ENCODE measurements at regions not wholly inside any gene's neighbourhood (a gene's known extent, or its start where the extent isn't known, plus 50 kb on each side); places are given as distances from the start of the nearest gene placed in this dataset.

DNA sequence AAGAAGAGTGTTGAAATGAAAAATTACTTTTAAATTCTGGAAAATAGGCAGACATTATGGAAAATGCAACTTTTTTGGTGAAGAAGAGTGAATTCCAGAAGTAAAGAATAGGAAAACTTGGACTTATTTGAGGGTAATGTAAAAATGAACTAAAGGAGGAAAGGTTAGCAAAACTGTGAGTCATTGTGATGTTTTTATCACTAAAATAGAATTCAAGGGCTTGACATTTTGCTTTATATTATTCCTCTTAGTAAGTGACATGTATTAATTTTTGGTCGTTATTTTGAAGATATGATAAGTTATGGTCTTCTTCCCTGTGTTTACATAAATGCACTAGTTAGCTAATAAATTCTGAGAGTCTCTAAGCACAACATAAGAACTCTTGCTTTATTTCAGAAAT is 390.9 kb downstream of the FAT4 start:
- no peaks in the 10 kb centered on the region for H3K27me3 ChIP-seq (ENCODE audit: insufficient read depth in 3 of 3, low read length in 2 of 3)
- ATAC-seq (no peak), DNase-seq (no peak)
- H3K4me3 ChIP-seq: no peak overlapping the region
- 79 to 86% (median 85%) methylated on average over 1 of the region's 1 CpG for WGBS, 3 donors
- H3K4me1 ChIP-seq: no peaks in the 10 kb centered on the region
- no peaks in the 10 kb centered on the region for H3K9me3 ChIP-seq
- no peaks in the 10 kb centered on the region for H3K36me3 ChIP-seq (ENCODE audit: insufficient read depth in 1 of 2, low read depth in 1 of 2)
- TF ChIP-seq, protein P1, sequence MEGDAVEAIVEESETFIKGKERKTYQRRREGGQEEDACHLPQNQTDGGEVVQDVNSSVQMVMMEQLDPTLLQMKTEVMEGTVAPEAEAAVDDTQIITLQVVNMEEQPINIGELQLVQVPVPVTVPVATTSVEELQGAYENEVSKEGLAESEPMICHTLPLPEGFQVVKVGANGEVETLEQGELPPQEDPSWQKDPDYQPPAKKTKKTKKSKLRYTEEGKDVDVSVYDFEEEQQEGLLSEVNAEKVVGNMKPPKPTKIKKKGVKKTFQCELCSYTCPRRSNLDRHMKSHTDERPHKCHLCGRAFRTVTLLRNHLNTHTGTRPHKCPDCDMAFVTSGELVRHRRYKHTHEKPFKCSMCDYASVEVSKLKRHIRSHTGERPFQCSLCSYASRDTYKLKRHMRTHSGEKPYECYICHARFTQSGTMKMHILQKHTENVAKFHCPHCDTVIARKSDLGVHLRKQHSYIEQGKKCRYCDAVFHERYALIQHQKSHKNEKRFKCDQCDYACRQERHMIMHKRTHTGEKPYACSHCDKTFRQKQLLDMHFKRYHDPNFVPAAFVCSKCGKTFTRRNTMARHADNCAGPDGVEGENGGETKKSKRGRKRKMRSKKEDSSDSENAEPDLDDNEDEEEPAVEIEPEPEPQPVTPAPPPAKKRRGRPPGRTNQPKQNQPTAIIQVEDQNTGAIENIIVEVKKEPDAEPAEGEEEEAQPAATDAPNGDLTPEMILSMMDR (IDR thresholded peaks at IDR 0.05): no peak
- intact Hi-C loops (cut with DNase I): no loop called here
- H3K27ac ChIP-seq: no peak overlapping the region

GRCh38 chr4:125707397-125707796 is 392.6 kb downstream of the FAT4 start:
- TF ChIP-seq, protein P1 (IDR thresholded peaks at IDR 0.05): no peak
- Histone ChIP-seq H3K27ac (no peak overlapping the region), H3K27me3 (ENCODE audit: insufficient read depth in 3 of 3, low read length in 2 of 3) (no peaks in the 10 kb centered on the region), H3K4me1 (no peaks in the 10 kb centered on the region), H3K36me3 (ENCODE audit: insufficient read depth in 1 of 2, low read depth in 1 of 2) (no peaks in the 10 kb centered on the region), H3K9me3 (no peaks in the 10 kb centered on the region), H3K4me3 (no peak overlapping the region)
- intact Hi-C loops (cut with DNase I): no loop called here
- 94 to 98% (median 95%) methylated on average over 17 of the region's 17 CpGs for WGBS, 3 donors
- ATAC-seq (no peak), DNase-seq (no peak)

GRCh38 chr4:125710766-125711165 is 396.0 kb downstream of the FAT4 start:
- TF ChIP-seq, protein P1 (IDR thresholded peaks at IDR 0.05): no peak
- Histone ChIP-seq H3K4me3 (no peak overlapping the region), H3K36me3 (ENCODE audit: insufficient read depth in 1 of 2, low read depth in 1 of 2) (no peaks in the 10 kb centered on the region), H3K4me1 (no peaks in the 10 kb centered on the region), H3K9me3 (no peaks in the 10 kb centered on the region), H3K27me3 (ENCODE audit: insufficient read depth in 3 of 3, low read length in 2 of 3) (no peaks in the 10 kb centered on the region), H3K27ac (no peak overlapping the region)
- intact Hi-C loops (cut with DNase I): no loop called here
- DNase-seq: no peak
- no peak for ATAC-seq

DNA sequence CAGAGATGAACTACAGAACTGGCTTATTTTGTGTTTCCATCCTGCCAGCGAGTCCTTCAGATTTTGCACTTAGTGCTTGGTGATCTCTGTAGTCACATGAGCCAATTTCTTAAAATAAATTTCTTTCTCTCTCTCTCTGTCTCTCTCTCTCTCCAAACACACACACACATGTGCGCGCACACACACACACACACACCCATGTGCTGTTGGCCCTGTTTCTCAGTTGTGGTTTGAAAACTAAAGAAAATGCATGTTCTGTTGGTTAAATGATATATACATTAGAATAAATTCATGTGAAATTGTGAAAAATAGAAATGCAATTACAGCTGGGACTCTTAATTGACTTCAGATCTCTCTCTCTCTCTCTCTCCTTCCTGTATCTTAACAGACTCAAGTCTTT is 399.3 kb downstream of the FAT4 start:
- H3K4me3 ChIP-seq: no peak overlapping the region
- WGBS, 3 donors: 90 to 94% (median 91%) methylated on average over 3 of the region's 3 CpGs
- no peaks in the 10 kb centered on the region for H3K9me3 ChIP-seq
- DNase-seq (no peak), ATAC-seq (no peak)
- intact Hi-C loops (cut with DNase I): no loop called here
- no peak overlapping the region for H3K27ac ChIP-seq
- no peaks in the 10 kb centered on the region for H3K27me3 ChIP-seq (ENCODE audit: insufficient read depth in 3 of 3, low read length in 2 of 3)
- no peaks in the 10 kb centered on the region for H3K36me3 ChIP-seq (ENCODE audit: insufficient read depth in 1 of 2, low read depth in 1 of 2)
- TF ChIP-seq, protein P1 (IDR thresholded peaks at IDR 0.05): no peak
- no peaks in the 10 kb centered on the region for H3K4me1 ChIP-seq

DNA sequence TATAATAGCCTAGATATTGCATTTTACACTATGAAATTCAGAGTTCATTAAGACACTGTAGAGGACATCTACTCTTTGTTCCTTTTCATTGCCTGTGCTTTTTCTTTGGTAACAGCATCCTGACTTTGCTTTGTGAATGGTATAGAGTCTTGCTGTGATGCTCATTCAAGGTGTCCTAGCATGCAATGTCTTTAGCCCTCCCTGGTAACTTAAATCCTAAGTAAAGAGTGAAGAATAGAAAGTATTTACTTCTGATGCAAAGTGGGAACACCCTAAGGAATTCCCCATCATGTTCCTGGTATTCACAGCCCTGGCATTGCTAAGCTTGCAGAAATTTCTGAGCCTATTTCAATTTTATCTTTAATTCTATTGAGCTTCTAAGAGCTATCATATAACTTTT is 400.1 kb downstream of the FAT4 start:
- H3K4me3 ChIP-seq: no peak overlapping the region
- intact Hi-C loops (cut with DNase I): no loop called here
- no peak overlapping the region for H3K27ac ChIP-seq
- H3K27me3 ChIP-seq (ENCODE audit: insufficient read depth in 3 of 3, low read length in 2 of 3): no peaks in the 10 kb centered on the region
- no peaks in the 10 kb centered on the region for H3K9me3 ChIP-seq
- H3K4me1 ChIP-seq: no peaks in the 10 kb centered on the region
- DNase-seq (no peak), ATAC-seq (no peak)
- TF ChIP-seq, protein P1 (IDR thresholded peaks at IDR 0.05): no peak
- H3K36me3 ChIP-seq (ENCODE audit: insufficient read depth in 1 of 2, low read depth in 1 of 2): no peaks in the 10 kb centered on the region

Measured in psoas muscle (tissue), 7 donors.